HepG2 (cell line): ENCODE measurements at regions not wholly inside any gene's neighbourhood (a gene's known extent, or its start where the extent isn't known, plus 50 kb on each side); places are given as distances from the start of the nearest gene placed in this dataset.

Experiments used
- ATAC-seq: fragments of 200-7000 bp; cut with Tn5 transposase; 3 replicates; pipeline ENCODE4 v1.9.1; 2020; ENCODE audit warnings: mild to moderate bottlenecking, moderate library complexity
- BruUV-seq: library from RNA; stranded (reverse); fragments of 400-500 nt; replicated peaks from 2 replicates; lab custom pipeline; 2021; lab: Mats Ljungman, UMichigan
- CTCF ChIA-PET: fragments of 300-600 bp; formaldehyde crosslinking; extraction: SDS; loops from one replicate; lab custom pipeline; 2021; ENCODE audit warnings: low total read pairs, inconsistent platforms, low intra/inter-chr PET ratio; lab: Yijun Ruan, JAX
- POLR2A ChIA-PET: fragments of 350-600 bp; sonication (Branson Sonifier 250); formaldehyde crosslinking; loops from one replicate; lab custom pipeline; 2020; ENCODE audit warnings: antibody characterized with exemption, inconsistent platforms; lab: Yijun Ruan, JAX
- DNase-seq: peaks from one replicate; pipeline ENCODE4 v3.0.0-alpha.2; 2015; ENCODE audit warnings: low spot score
- FAIRE-seq: peaks from 3 replicates; lab custom pipeline; 2011; peaks lifted over from hg19 to GRCh38; lab: Jason Lieb, UNC
- H2AFZ ChIP-seq: one replicate; pipeline ENCODE4 v1.6.1; 2011; ENCODE audit warnings: low read length, inconsistent platforms
- H3K27ac ChIP-seq: fragments of 300-600 bp; 3 replicates; pipeline ENCODE4 v1.8.0; 2011; ENCODE audit warnings: mixed run types, mild to moderate bottlenecking, mixed read lengths, low read length, inconsistent platforms; ENCODE audit not compliant: insufficient read depth; ENCODE audit errors: extremely low read length
- H3K27me3 ChIP-seq, 2 experiments: fragments of 200-600 bp in 1 of 2; 2 replicates in 1 of 2; 3 replicates in 1 of 2; pipeline versions ENCODE4 v1.6.0 to v1.8.0; 2011; ENCODE audit warnings: low read length in 2 of 2, mild to moderate bottlenecking in 2 of 2, moderate library complexity in 2 of 2, inconsistent platforms in 1 of 2; ENCODE audit not compliant: insufficient read depth in 2 of 2, control insufficient read depth in 1 of 2
- H3K36me3 ChIP-seq, 2 experiments: fragments of 200-600 bp in 1 of 2; replicated peaks in 1 of 2; 2 replicates in 1 of 2; 3 replicates in 1 of 2; pipeline versions ENCODE4 v1.5.1 to v1.8.0; 2011; ENCODE audit warnings: low read length in 2 of 2, inconsistent platforms in 1 of 2; ENCODE audit not compliant: insufficient read depth in 2 of 2, control insufficient read depth in 1 of 2
- H3K4me1 ChIP-seq: 2 replicates; pipeline ENCODE4 v1.5.1; 2012; ENCODE audit warnings: low read length, inconsistent platforms; ENCODE audit not compliant: insufficient read depth
- H3K4me2 ChIP-seq: 2 replicates; pipeline ENCODE4 v1.6.0; 2011; ENCODE audit warnings: low read depth, low read length, inconsistent platforms
- H3K4me3 ChIP-seq, 3 experiments: fragments of 200-600 bp in 1 of 3; sonication (generic), shearing (Covaris generic) in 1 of 3; replicated peaks in 1 of 3; 2 replicates each; pipeline ENCODE4 v1.5.1; 2011 to 2016; ENCODE audit warnings: low read length in 3 of 3, inconsistent platforms in 2 of 3, low read depth in 2 of 3, mild to moderate bottlenecking in 2 of 3, control low read depth in 1 of 3, mixed read lengths in 1 of 3; ENCODE audit not compliant: insufficient read depth in 1 of 3
- H3K79me2 ChIP-seq: one replicate; pipeline ENCODE4 v1.6.1; 2011; ENCODE audit warnings: low read length, inconsistent platforms; ENCODE audit not compliant: insufficient read depth
- H3K9ac ChIP-seq: 2 replicates; pipeline ENCODE4 v1.6.0; 2011; ENCODE audit warnings: mild to moderate bottlenecking, low read depth, low read length, inconsistent platforms; ENCODE audit not compliant: insufficient read depth
- H3K9me3 ChIP-seq: 2 replicates; pipeline ENCODE4 v1.5.1; 2012; ENCODE audit warnings: mild to moderate bottlenecking, low read length
- H4K20me1 ChIP-seq: 2 replicates; pipeline ENCODE4 v1.6.0; 2011; ENCODE audit warnings: inconsistent platforms, mild to moderate bottlenecking, low read length, moderate library complexity; ENCODE audit not compliant: insufficient read depth
- MBNL3 ChIP-seq: fragments of 250-450 bp; sonication (Bioruptor Pico); conservative IDR thresholded peaks from 2 replicates; pipeline ENCODE4 v1.8.0; 2022; ENCODE audit warnings: mild to moderate bottlenecking, inconsistent platforms
- RXRA ChIP-seq: sonication (generic); formaldehyde crosslinking; IDR thresholded peaks from 2 replicates; pipeline ENCODE4 v1.5.1; 2020; ENCODE audit warnings: missing genetic modification reagents
- WGBS: methylation state at CpG from one replicate; pipeline ENCODE4 v1.1.6; 2017; ENCODE audit warnings: low lambda C conversion rate; 5-methylcytosine and 5-hydroxymethylcytosine counted together
- in situ Hi-C: cut with HindIII; loops from 2 replicates; pipeline ENCODE4 v1.10.0; 2017; ENCODE audit warnings: low pct_unique_long_range_greater_than_20kb; ENCODE audit not compliant: extremely low pct_ligation_motif_present
- intact Hi-C: fragments of 100-400 bp; cut with micrococcal nuclease; formaldehyde crosslinking; loops from one replicate; pipeline ENCODE4 v1.10.0; 2022; ENCODE audit not compliant: unreplicated experiment
- TF ChIP-seq, protein P1 (sequence below): sonication (generic); formaldehyde crosslinking; IDR thresholded peaks from 2 replicates; pipeline ENCODE4 v1.5.1; 2020; ENCODE audit warnings: missing genetic modification reagents, mild to moderate bottlenecking, borderline replicate concordance

DNA sequence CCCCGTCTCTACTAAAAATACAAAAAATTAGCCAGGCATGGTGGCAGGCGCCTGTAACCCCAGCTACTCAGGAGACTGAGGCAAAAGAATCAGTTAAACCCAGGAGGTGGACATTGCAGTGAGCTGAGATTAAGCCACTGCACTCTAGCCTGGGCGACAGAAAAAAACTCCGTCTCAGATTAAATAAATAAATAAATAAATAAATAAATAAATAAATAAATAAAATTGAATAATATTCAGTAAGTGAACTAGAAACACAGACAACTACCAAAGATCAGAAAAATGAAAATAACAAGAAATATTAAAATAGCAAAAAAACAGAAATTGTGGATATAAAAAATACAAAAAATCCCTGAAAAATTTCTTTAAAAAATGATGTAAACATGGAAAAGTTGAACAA is 172.4 kb downstream of the ZNF486 start:
- POLR2A ChIA-PET = no interaction called here
- intact Hi-C loops (no loop called here), in situ Hi-C loops (no loop called here)

DNA sequence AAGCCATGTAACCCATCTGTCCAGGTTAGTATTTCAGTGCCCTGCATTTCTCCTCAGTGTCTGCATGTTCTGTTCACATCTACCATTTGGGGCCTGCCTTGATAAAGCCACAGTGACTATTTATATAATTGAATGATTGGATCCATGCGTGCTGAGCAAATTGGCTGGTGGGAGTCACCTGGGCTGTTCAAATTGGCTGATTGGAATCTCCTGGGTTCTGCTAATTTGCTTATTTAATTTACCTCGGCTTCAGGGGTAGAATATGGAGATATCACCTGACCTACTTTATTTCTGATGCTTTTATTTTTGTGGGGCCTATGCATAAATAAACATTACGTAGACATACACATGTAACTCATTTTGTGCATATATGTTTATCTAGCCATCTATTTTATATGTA is 167.7 kb downstream of the ZNF486 start:
- Histone ChIP-seq H3K4me2 (no peak overlapping the region), H3K79me2 (no peaks in the 10 kb centered on the region), H3K27me3 (no peaks in the 10 kb centered on the region), H2AFZ (no peak overlapping the region), H3K4me1 (no peaks in the 10 kb centered on the region), H3K27ac (no peak overlapping the region), H3K4me3 (no peak overlapping the region), H3K9ac (no peak overlapping the region), H3K9me3 (peaks cover 77% of the 10 kb centered on the region), H4K20me1 (no peaks in the 10 kb centered on the region), H3K36me3 (no peaks in the 10 kb centered on the region)
- POLR2A ChIA-PET = no interaction called here
- no TSS peak for BruUV-seq
- 22% methylated on average over 3 of the region's 3 CpGs for WGBS
- CTCF ChIA-PET = no interaction called here
- intact Hi-C loops = no loop called here
- TF ChIP-seq RXRA (CRISPR knock-in tag) = no peak
- DNase-seq = no peak
- FAIRE-seq = no peak
- no peak for ATAC-seq
- in situ Hi-C loops = no loop called here

More for the DNA sequence above, 172.4 kb downstream of the ZNF486 start:
- Histone ChIP-seq H3K27ac (no peak overlapping the region), H3K9ac (no peak overlapping the region), H3K4me3 (no peak overlapping the region), H3K36me3 (no peaks in the 10 kb centered on the region), H3K4me1 (no peaks in the 10 kb centered on the region), H3K27me3 (no peaks in the 10 kb centered on the region), H3K79me2 (no peaks in the 10 kb centered on the region), H3K9me3 (peaks cover 65% of the 10 kb centered on the region), H2AFZ (no peak overlapping the region), H3K4me2 (no peak overlapping the region), H4K20me1 (no peaks in the 10 kb centered on the region)
- DNase-seq (no peak), ATAC-seq (no peak), FAIRE-seq (no peak)
- TF ChIP-seq MBNL3 (CRISPR knock-in tag) = no peak
- TF ChIP-seq, protein P1, sequence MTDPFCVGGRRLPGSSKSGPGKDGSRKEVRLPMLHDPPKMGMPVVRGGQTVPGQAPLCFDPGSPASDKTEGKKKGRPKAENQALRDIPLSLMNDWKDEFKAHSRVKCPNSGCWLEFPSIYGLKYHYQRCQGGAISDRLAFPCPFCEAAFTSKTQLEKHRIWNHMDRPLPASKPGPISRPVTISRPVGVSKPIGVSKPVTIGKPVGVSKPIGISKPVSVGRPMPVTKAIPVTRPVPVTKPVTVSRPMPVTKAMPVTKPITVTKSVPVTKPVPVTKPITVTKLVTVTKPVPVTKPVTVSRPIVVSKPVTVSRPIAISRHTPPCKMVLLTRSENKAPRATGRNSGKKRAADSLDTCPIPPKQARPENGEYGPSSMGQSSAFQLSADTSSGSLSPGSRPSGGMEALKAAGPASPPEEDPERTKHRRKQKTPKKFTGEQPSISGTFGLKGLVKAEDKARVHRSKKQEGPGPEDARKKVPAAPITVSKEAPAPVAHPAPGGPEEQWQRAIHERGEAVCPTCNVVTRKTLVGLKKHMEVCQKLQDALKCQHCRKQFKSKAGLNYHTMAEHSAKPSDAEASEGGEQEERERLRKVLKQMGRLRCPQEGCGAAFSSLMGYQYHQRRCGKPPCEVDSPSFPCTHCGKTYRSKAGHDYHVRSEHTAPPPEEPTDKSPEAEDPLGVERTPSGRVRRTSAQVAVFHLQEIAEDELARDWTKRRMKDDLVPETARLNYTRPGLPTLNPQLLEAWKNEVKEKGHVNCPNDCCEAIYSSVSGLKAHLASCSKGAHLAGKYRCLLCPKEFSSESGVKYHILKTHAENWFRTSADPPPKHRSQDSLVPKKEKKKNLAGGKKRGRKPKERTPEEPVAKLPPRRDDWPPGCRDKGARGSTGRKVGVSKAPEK (CRISPR knock-in tag) = no peak
- no TSS peak for BruUV-seq
- 34% methylated on average over 4 of the region's 4 CpGs for WGBS
- CTCF ChIA-PET = no interaction called here
